ENCODE measurements at regions not wholly inside any gene's neighbourhood (a gene's known extent, or its start where the extent isn't known, plus 50 kb on each side); places are given as distances from the start of the nearest gene placed in this dataset.

DNA sequence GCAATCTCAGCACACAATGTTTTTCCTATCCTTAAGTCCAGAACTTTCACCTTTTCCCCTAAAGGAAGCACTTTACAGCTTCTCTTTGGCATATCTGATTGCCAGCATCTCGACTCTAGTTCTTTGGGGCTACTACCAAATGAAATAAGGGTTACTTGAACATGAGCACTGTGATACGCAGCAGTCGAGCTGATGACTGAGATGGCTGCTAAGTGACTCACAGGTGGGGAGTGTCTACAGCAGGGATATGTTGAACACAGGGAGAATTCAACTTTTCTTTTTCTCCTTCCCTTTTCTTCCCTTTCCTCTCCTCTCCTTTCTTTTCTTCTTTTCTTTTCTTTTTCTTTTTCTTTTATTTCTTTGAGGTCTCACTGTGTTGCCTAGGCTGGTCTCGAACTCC, 334.8 kb downstream of the MAF start:
- no peak for FAIRE-seq
- ChIA-PET POLR2A (no interaction called here), CTCF (ENCODE audit: low intra/inter-chr PET ratio, low total read pairs) (no interaction called here)

More for the DNA sequence above, 334.8 kb downstream of the MAF start:
- no peak for DNase-seq (ENCODE audit: low spot score)
- 0 out of 5 replicates have a peak, but pooled peaks cover 0 to 3% of the 10 kb centered on the region in 2 experiments for H3K27me3 ChIP-seq (ENCODE audit: control insufficient read depth in 1 of 2, insufficient read depth in 2 of 2, low read length in 2 of 2)
- H4K20me1 ChIP-seq (ENCODE audit: insufficient read depth, low read length) = no peaks in the 10 kb centered on the region
- intact Hi-C loops (cut with micrococcal nuclease; ENCODE audit: unreplicated experiment) = no loop called here
- no peaks in the 10 kb centered on the region for H3K79me2 ChIP-seq (ENCODE audit: insufficient read depth, low read length)
- no peaks in the 10 kb centered on the region for H3K9me3 ChIP-seq (ENCODE audit: low read length)
- TF ChIP-seq ZNF598 (CRISPR knock-in tag; IDR thresholded peaks at IDR 0.05; ENCODE audit: borderline replicate concordance) (no peak), SATB2 (CRISPR knock-in tag; IDR thresholded peaks at IDR 0.05) (no peak), MEIS2 (CRISPR knock-in tag; IDR thresholded peaks at IDR 0.05) (no peak), ATF7 (IDR thresholded peaks at IDR 0.05) (no peak), ATF7 (CRISPR knock-in tag; IDR thresholded peaks at IDR 0.05) (no peak), CHD2 (IDR thresholded peaks at IDR 0.05; ENCODE audit: low read depth, low read length) (no peak), DMAP1 (CRISPR knock-in tag; IDR thresholded peaks at IDR 0.05) (no peak), KAT8 (CRISPR knock-in tag; IDR thresholded peaks at IDR 0.05) (no peak), SIX1 (CRISPR knock-in tag; IDR thresholded peaks at IDR 0.05; ENCODE audit: borderline replicate concordance) (no peak)
- TF ChIP-seq, protein P1, sequence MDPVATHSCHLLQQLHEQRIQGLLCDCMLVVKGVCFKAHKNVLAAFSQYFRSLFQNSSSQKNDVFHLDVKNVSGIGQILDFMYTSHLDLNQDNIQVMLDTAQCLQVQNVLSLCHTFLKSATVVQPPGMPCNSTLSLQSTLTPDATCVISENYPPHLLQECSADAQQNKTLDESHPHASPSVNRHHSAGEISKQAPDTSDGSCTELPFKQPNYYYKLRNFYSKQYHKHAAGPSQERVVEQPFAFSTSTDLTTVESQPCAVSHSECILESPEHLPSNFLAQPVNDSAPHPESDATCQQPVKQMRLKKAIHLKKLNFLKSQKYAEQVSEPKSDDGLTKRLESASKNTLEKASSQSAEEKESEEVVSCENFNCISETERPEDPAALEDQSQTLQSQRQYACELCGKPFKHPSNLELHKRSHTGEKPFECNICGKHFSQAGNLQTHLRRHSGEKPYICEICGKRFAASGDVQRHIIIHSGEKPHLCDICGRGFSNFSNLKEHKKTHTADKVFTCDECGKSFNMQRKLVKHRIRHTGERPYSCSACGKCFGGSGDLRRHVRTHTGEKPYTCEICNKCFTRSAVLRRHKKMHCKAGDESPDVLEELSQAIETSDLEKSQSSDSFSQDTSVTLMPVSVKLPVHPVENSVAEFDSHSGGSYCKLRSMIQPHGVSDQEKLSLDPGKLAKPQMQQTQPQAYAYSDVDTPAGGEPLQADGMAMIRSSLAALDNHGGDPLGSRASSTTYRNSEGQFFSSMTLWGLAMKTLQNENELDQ (CRISPR knock-in tag; IDR thresholded peaks at IDR 0.05; ENCODE audit: borderline replicate concordance) = no peak
- TF ChIP-seq, protein P2, sequence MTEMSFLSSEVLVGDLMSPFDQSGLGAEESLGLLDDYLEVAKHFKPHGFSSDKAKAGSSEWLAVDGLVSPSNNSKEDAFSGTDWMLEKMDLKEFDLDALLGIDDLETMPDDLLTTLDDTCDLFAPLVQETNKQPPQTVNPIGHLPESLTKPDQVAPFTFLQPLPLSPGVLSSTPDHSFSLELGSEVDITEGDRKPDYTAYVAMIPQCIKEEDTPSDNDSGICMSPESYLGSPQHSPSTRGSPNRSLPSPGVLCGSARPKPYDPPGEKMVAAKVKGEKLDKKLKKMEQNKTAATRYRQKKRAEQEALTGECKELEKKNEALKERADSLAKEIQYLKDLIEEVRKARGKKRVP (CRISPR knock-in tag; IDR thresholded peaks at IDR 0.05) = no peak
- TF ChIP-seq, protein P3, sequence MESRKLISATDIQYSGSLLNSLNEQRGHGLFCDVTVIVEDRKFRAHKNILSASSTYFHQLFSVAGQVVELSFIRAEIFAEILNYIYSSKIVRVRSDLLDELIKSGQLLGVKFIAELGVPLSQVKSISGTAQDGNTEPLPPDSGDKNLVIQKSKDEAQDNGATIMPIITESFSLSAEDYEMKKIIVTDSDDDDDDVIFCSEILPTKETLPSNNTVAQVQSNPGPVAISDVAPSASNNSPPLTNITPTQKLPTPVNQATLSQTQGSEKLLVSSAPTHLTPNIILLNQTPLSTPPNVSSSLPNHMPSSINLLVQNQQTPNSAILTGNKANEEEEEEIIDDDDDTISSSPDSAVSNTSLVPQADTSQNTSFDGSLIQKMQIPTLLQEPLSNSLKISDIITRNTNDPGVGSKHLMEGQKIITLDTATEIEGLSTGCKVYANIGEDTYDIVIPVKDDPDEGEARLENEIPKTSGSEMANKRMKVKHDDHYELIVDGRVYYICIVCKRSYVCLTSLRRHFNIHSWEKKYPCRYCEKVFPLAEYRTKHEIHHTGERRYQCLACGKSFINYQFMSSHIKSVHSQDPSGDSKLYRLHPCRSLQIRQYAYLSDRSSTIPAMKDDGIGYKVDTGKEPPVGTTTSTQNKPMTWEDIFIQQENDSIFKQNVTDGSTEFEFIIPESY (CRISPR knock-in tag; IDR thresholded peaks at IDR 0.05) = no peak
- TF ChIP-seq, protein P4, sequence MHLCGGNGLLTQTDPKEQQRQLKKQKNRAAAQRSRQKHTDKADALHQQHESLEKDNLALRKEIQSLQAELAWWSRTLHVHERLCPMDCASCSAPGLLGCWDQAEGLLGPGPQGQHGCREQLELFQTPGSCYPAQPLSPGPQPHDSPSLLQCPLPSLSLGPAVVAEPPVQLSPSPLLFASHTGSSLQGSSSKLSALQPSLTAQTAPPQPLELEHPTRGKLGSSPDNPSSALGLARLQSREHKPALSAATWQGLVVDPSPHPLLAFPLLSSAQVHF (CRISPR knock-in tag; IDR thresholded peaks at IDR 0.05) = no peak
- no peak overlapping the region for H3K9ac ChIP-seq (ENCODE audit: insufficient read depth, low read depth, low read length)
- 8% methylated on average over 4 of the region's 4 CpGs for WGBS (ENCODE audit: low lambda C conversion rate)
- no peak overlapping the region for H2AFZ ChIP-seq (ENCODE audit: low read length)
- BruUV-seq (replicated peaks) = no TSS peak
- H3K36me3 ChIP-seq (replicated peaks in 1 of 2; ENCODE audit: control insufficient read depth in 1 of 2, insufficient read depth in 2 of 2, low read length in 2 of 2) = no peaks in the 10 kb centered on the region
- H3K4me1 ChIP-seq (ENCODE audit: insufficient read depth, low read length) = no peaks in the 10 kb centered on the region
- H3K4me3 ChIP-seq (replicated peaks in 1 of 3; ENCODE audit: insufficient read depth in 1 of 3, low read depth in 2 of 3, low read length in 3 of 3) = no peak overlapping the region
- H3K27ac ChIP-seq (ENCODE audit: extremely low read length, insufficient read depth, low read length) = no peak overlapping the region
- ATAC-seq = no peak
- in situ Hi-C loops (cut with HindIII; ENCODE audit: extremely low pct_ligation_motif_present, low pct_unique_long_range_greater_than_20kb) = no loop called here
- no peak overlapping the region for H3K4me2 ChIP-seq (ENCODE audit: low read depth, low read length)
